ENCODE measurements at regions not wholly inside any gene's neighbourhood (a gene's known extent, or its start where the extent isn't known, plus 50 kb on each side); places are given as distances from the start of the nearest gene placed in this dataset.

- DNase-seq = no peak
Measured at GRCh38 chr17:6208608-6209180, 138.5 kb downstream of the WSCD1 start.

GRCh38 chr17:6205525-6205924 is 135.3 kb downstream of the WSCD1 start:
- no peak for DNase-seq

- DNase-seq = no peak
Measured at GRCh38 chr17:6205033-6205432, 134.9 kb downstream of the WSCD1 start.

GRCh38 chr17:6204203-6204722 is 134.1 kb downstream of the WSCD1 start:
- no peak for DNase-seq

- no peak for DNase-seq
Measured at GRCh38 chr17:6196355-6196754, 126.2 kb downstream of the WSCD1 start.

- DNase-seq = no peak
Measured at GRCh38 chr17:6195123-6195522, 124.9 kb downstream of the WSCD1 start.

GRCh38 chr17:6191405-6192324 is 121.5 kb downstream of the WSCD1 start:
- DNase-seq = no peak

DNA sequence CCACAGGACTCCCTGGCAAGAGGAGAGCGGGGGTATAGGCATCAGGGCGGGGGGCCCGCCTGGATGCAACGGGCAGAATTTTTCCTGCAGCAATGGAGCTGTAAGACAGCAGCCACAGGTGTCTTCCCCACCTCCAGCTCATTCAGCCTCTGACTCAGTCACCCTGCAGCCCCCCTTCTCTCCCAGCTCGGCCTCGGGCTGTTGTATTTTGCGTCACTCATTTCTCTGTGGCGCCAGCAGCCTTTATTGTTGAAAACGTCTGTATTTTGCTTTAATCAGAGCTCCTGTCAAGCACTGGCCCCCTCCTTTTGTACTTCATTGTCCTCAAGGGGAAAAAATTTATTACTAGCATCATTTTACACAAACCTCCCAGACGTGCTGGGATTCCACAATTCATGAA is 117.7 kb downstream of the WSCD1 start:
- no peak for DNase-seq

GRCh38 chr17:6186998-6187397 is 116.8 kb downstream of the WSCD1 start:
- no peak for DNase-seq

DNA sequence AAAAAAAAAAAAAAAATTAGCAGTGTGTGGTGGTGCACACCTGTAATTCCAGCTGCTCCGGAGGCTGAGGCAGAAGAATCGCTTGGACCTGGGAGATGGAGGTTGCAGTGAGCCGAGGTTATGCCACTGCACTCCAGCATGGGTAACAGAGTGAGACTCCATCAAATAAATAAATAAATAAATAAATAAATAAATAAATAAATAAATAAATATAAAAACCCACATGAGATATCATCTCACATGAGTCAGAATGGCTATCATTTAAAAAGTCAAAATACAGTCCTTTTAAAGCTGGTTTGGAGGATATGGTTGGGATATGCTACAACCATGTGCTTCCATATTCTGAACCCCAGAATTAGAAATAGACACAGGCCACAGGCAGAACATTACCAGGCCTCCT is 114.3 kb downstream of the WSCD1 start:
- DNase-seq = no peak

- no peak for DNase-seq
Measured at GRCh38 chr17:6179017-6179416, 108.8 kb downstream of the WSCD1 start.

DNA sequence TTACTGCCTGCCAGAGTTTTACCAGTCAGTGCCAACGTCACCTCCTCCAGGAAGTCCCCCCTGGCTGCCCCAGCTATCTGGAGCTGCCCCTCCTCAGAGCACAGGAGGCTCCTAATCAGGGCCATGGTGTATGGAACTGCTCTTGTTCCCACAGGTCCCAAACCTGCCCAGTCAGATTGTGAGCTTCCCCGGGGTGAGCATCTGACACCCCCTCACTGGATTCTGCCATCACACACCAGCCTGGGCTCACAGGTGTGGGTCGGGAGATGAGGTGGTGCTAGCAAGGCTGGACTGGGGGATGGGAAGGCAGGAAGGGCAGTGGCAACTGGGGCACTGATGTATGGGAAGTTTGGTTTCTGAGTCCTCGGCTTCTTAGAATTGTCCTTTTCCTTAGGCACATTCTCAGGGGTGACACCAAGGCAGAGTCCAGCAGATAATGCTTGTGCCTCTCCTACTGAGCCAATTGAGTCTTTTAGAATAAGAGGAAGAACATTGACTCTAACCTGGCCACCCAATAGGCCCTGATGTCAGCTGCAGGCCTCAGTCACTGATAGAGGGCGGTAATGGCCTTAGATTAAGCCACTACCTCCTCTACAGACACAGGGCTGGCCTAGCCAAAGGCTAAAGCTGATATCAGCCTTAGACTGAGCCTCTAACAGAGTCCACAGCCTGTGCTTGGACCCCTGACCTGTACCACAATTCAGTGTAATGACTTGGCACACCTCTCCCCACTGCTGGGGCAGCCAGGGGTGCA is 107.9 kb downstream of the WSCD1 start:
- DNase-seq = no peak
